ENCODE measurements at regions not wholly inside any gene's neighbourhood (a gene's known extent, or its start where the extent isn't known, plus 50 kb on each side); places are given as distances from the start of the nearest gene placed in this dataset.

GRCh38 chr1:191366686-191367085 is 791.6 kb upstream of the RGS18 start:
- no peak for TF ChIP-seq NR2C2 (CRISPR knock-in tag; IDR thresholded peaks at IDR 0.05)
- no peak for TF ChIP-seq GABPB1 (CRISPR knock-in tag; IDR thresholded peaks at IDR 0.05)
- TF ChIP-seq PRDM15 (CRISPR knock-in tag; IDR thresholded peaks at IDR 0.05) = no peak
- no peak for TF ChIP-seq ATF1 (CRISPR knock-in tag; IDR thresholded peaks at IDR 0.05)
- no peak for TF ChIP-seq CTCF (IDR thresholded peaks at IDR 0.05)
- no peak for TF ChIP-seq NFATC4 (CRISPR knock-in tag; IDR thresholded peaks at IDR 0.05)
